HL-60 (cell line): ENCODE measurements at regions not wholly inside any gene's neighbourhood (a gene's known extent, or its start where the extent isn't known, plus 50 kb on each side); places are given as distances from the start of the nearest gene placed in this dataset.

Experiments
- DNase-seq, 2 experiments: peaks; one replicate each; pipeline ENCODE4 v3.0.0-alpha.2; 2010 to 2020; ENCODE audit warnings: low read depth in 1 of 2, low spot score in 1 of 2
- H3K27ac ChIP-seq: fragments of 250-450 bp; sonication (Bioruptor Pico); replicated peaks from 2 replicates; pipeline ENCODE4 v1.5.1; 2020; ENCODE audit warnings: mild to moderate bottlenecking, moderate library complexity
- H3K27me3 ChIP-seq: fragments of 250-450 bp; sonication (Bioruptor Pico); 2 replicates; pipeline ENCODE4 v1.5.1; 2021; ENCODE audit warnings: mild to moderate bottlenecking, moderate library complexity; ENCODE audit not compliant: insufficient read depth, poor library complexity, severe bottlenecking
- H3K4me3 ChIP-seq: replicated peaks from 2 replicates; pipeline ENCODE4 v1.5.1; 2011; ENCODE audit warnings: mild to moderate bottlenecking, control low read depth, low read length; ENCODE audit not compliant: insufficient read depth
- GABPA ChIP-seq: IDR thresholded peaks from 2 replicates; pipeline ENCODE4 v1.6.1; 2012; ENCODE audit warnings: low read depth
- POLR2AphosphoS5 ChIP-seq: IDR thresholded peaks from 2 replicates; pipeline ENCODE4 v1.6.1; 2012; ENCODE audit warnings: low read depth
- SPI1 ChIP-seq: IDR thresholded peaks from 2 replicates; pipeline ENCODE4 v1.6.1; 2012; ENCODE audit warnings: low read depth, mild to moderate bottlenecking, borderline replicate concordance
- TF ChIP-seq, protein P1 (sequence below): IDR thresholded peaks from one replicate; pipeline ENCODE4 v1.5.1; 2011; ENCODE audit warnings: low read length, control low read depth, inconsistent platforms; ENCODE audit not compliant: insufficient read depth
- TF ChIP-seq, protein P2 (sequence below): IDR thresholded peaks from 2 replicates; pipeline ENCODE4 v1.6.1; 2012; ENCODE audit warnings: low read depth; ENCODE audit not compliant: insufficient replicate concordance

DNA sequence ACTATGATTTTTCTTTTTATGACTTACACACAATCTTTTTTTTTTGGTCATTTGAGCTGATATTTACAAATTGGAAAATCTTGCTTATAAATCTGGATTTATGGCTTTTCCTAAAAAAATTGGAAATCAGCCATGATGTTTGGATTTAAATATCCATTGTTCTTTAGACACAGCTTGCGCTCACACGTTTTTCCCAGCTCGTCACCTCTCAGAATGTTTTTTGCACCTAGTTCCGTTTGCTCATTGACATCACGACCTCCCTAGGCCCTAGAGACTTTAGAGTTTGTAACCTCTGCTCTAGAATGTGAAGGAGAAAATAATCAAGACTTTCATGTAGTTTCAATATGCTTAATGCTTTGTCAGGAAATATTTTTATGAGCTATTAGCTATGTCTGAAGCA lies 930.5 kb downstream of the TLE4 start:
- TF ChIP-seq, protein P1, sequence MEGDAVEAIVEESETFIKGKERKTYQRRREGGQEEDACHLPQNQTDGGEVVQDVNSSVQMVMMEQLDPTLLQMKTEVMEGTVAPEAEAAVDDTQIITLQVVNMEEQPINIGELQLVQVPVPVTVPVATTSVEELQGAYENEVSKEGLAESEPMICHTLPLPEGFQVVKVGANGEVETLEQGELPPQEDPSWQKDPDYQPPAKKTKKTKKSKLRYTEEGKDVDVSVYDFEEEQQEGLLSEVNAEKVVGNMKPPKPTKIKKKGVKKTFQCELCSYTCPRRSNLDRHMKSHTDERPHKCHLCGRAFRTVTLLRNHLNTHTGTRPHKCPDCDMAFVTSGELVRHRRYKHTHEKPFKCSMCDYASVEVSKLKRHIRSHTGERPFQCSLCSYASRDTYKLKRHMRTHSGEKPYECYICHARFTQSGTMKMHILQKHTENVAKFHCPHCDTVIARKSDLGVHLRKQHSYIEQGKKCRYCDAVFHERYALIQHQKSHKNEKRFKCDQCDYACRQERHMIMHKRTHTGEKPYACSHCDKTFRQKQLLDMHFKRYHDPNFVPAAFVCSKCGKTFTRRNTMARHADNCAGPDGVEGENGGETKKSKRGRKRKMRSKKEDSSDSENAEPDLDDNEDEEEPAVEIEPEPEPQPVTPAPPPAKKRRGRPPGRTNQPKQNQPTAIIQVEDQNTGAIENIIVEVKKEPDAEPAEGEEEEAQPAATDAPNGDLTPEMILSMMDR: no peak
- no peak for TF ChIP-seq SPI1
- TF ChIP-seq, protein P2, sequence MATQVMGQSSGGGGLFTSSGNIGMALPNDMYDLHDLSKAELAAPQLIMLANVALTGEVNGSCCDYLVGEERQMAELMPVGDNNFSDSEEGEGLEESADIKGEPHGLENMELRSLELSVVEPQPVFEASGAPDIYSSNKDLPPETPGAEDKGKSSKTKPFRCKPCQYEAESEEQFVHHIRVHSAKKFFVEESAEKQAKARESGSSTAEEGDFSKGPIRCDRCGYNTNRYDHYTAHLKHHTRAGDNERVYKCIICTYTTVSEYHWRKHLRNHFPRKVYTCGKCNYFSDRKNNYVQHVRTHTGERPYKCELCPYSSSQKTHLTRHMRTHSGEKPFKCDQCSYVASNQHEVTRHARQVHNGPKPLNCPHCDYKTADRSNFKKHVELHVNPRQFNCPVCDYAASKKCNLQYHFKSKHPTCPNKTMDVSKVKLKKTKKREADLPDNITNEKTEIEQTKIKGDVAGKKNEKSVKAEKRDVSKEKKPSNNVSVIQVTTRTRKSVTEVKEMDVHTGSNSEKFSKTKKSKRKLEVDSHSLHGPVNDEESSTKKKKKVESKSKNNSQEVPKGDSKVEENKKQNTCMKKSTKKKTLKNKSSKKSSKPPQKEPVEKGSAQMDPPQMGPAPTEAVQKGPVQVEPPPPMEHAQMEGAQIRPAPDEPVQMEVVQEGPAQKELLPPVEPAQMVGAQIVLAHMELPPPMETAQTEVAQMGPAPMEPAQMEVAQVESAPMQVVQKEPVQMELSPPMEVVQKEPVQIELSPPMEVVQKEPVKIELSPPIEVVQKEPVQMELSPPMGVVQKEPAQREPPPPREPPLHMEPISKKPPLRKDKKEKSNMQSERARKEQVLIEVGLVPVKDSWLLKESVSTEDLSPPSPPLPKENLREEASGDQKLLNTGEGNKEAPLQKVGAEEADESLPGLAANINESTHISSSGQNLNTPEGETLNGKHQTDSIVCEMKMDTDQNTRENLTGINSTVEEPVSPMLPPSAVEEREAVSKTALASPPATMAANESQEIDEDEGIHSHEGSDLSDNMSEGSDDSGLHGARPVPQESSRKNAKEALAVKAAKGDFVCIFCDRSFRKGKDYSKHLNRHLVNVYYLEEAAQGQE: no peak
- TF ChIP-seq POLR2AphosphoS5: no peak
- no peak for TF ChIP-seq GABPA
- no peak for DNase-seq

DNA sequence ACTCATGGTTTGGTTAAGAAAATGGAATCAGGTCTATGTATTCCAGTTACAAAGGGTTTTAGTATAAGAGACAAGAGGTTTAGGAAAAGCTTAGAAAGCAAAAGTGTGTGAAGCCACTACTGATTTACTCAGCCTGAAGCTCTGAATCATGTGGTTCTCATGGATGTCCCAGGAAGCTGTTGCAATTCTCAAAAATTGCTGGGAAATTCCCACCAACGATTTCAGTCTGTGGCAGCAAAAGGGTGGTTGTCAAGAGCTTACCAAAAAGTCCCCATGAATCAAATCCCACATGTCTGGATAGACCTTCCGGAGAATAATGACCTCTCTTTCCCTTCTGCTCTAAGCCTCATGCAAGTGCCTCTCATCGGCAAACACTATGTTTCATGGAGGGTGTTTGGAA lies 929.9 kb downstream of the TLE4 start:
- H3K27ac ChIP-seq: no peak overlapping the region
- H3K27me3 ChIP-seq: no peaks in the 10 kb centered on the region
- TF ChIP-seq GABPA (no peak), POLR2AphosphoS5 (no peak), SPI1 (no peak)
- TF ChIP-seq, protein P1: no peak
- TF ChIP-seq, protein P2: no peak
- H3K4me3 ChIP-seq: no peak overlapping the region
- no peak for DNase-seq

More for the DNA sequence above, 930.5 kb downstream of the TLE4 start:
- Histone ChIP-seq H3K27me3 (no peaks in the 10 kb centered on the region), H3K27ac (no peak overlapping the region), H3K4me3 (no peak overlapping the region)

DNA sequence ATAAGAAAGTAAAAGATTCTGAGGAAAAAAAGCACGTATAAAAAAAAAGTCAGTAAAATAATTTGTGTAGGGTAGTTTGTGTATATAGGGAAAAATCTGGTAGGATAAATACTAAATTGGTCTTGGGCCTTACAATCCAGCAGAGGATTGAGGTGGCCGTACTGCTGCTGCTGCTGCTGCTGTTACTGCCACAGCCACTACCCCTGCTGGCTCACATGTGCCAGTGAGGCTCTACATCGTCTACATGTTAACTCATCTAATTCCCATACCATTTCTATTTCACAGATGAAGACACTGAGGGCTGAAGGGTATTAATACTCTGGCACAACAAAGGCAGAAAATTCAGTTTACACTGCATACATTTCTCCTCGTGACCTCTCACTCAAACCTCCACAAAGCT lies 928.5 kb downstream of the TLE4 start:
- Histone ChIP-seq H3K27me3 (no peaks in the 10 kb centered on the region), H3K4me3 (no peak overlapping the region), H3K27ac (no peak overlapping the region)
- DNase-seq: no peak
- TF ChIP-seq SPI1 (no peak), POLR2AphosphoS5 (no peak), GABPA (no peak)
- TF ChIP-seq, protein P1: no peak
- TF ChIP-seq, protein P2: no peak
